Medulla oblongata (tissue), 1 donor: ENCODE measurements at regions not wholly inside any gene's neighbourhood (a gene's known extent, or its start where the extent isn't known, plus 50 kb on each side); places are given as distances from the start of the nearest gene placed in this dataset.

ENCODE experiments used
- DNase-seq: peaks from one replicate; pipeline ENCODE4 v3.0.0-alpha.2; 2015; ENCODE audit errors: extremely low spot score

DNA sequence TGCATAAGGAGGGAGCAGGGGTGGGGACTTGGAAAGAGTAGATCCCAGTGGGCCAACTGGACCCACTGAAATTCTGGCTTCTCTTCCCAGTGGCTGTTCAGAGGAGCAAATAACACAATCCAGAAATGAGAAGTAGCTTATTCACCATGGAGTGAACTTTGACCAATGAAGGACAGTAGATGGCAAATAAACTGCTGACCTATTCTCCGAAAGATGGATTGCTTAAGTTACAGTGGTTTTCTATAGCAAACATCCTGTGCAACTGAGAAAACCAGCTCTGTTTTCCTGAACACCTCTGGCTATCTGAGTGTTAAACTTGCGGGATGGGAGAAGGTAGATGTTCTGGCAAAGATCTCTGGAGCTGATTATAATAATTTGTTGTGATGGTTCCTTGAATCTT is 325.1 kb downstream of the SPATA31D1 start:
- DNase-seq = no peak

DNA sequence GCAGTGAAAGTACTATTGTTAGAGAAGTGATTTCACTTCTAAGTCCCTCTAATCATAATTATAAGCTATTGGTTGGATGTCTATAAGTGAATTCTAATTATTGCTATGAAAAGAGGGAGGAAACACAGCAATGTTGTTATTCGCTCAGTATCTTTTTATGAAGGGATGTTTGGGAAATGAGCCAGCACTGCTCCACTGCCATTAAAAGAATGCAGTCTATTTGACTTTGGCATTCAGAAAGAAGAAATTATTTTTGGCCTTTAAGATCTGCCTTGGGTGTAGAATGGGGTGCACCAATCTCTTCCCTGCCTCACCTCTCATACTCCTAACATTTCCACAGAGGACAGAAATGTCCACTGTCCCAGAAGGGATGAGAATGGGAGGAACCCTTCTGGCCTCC is 332.0 kb downstream of the SPATA31D1 start:
- no peak for DNase-seq

DNA sequence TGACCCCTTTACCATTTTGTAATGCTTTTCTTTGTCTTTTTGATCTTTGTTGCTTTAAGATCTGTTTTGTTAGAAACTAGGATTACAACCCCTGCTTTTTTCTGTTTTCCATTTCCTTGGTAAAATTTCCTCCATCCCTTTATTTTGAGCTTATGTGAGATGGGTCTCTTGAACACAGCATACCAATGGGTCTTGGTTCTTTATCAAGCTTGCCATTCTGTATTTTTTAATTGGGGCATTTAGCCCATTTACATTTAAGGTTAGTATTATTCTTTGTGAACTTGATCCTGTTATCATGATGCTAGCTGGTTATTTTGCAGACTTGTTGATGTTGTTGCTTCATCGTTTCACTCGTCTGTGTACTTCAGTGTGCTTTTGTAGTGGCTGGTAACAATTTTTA is 337.3 kb downstream of the SPATA31D1 start:
- DNase-seq = no peak

DNA sequence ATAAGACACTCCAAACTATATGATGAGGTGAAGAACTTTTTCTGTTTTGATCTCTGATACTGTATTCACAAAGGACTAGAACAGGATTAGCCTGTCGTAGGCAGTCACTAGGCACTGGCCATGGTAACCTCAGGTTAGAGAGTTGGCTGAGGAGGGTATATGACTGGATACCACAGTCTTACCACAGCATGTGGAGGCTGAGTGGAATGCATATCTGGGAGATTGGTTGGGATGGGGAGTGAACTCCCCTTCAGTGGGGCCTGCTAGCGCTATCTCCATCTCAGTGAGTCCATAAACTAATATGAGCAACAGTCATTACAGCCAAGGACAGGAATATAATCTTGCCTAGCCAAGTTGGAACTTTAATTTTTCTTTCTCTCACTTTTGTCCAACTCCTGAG is 339.1 kb downstream of the SPATA31D1 start:
- DNase-seq = no peak

DNA sequence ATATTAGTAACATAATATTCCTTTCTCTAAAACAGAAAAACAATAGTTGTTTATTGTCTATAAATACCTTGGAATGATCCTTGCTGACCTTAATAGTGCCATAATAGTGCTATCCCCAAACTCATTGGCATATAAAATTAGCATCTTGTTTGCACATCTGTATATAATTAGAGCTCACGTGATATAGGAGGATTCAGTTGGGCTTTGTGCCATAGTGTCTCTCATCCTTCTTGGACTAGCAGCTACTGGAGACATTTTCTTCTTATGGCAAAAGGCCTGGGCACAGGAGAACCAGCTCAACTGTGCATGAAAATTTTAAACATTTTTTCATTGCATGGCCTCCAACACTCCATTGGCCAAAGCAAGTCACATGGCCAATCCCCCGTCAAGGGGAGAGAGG is 342.5 kb downstream of the SPATA31D1 start:
- no peak for DNase-seq

DNA sequence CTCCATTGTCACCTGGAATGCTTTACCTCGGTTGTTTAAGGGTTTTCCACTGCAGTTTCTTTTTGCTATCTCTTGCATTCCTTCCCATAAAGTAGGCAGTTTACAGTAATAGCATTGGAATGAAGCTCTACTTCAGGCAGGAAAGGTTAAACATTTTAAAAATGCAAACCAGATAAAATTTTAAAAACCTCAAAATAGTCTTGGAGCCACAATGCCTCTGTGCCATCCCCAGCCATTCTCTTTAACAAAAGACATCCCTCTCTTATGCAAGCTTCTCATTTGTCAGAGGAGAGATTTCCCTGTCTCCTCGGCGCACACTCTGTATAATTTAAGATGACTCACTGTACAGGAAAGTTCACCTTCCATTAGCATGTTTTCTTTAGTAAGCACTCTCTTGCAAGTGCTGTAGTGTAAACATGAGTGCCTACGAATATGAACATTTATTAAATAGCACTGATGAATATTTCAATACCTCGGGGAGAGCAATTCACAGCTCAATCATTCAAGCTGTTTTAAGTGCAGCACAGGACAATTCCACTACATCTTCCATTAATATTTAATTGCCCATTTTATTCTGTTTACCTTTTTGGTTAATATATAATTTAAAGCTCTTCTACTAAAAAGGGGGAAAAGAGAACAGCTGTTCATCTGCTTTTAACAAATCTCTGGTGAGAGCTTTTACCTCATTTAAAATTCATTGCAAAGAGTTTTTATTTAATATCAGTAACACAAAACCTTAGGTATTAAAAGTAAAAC is 343.6 kb downstream of the SPATA31D1 start:
- DNase-seq = no peak

DNA sequence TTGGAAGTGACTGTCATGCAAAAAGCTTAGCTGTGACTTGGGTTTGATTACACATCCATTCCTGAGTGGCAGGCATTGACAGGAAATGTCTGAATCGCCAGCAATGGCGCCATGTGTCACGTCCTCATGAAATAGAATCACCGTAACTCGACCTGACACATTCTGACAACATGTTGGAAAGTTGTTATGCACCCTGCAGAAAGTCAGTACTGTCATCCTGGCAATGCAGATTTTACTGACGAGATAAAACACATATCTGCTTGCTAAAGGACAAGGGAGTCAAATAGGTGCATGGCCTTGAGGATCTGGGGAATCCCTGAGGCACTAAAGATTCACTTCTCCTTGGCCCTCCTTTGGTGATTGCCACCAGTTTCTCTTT is 344.2 kb downstream of the SPATA31D1 start:
- DNase-seq = no peak

DNA sequence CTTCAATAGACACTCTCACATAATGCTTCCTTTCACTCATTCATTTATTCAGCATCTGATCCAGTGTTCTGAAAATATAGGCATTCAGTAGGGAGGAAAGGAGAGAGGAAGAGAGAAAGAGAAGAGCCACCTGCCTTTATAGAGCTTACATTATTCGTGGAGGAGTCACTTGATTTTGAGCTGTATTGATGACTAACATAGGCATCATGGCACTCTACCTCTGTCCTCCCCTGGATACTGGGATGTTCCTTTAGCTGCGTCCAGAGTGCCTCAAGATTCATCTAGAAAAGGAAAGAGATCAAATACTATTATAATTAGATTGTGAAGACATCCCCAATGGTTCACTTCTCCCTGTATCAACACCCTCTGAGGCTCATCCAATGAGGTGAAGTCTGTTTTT is 345.1 kb downstream of the SPATA31D1 start:
- no peak for DNase-seq

DNA sequence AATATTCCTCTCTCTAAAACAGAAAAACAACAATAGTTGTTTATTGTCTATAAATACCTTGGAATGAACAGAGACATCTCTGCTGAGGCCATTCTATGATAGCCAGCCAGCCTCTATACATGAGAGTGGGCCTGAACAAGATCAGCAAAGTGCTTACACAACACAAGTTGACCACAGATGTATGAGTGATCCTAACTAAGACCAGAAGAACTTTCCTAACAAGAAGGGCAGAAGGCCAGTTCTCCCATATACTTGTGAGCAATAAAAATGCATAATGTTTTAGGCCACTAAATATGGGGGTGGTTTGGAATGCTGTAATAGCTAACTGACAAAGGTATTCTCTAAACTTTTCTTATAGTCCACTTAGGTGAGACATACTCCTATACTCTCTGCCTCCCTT is 345.7 kb downstream of the SPATA31D1 start:
- no peak for DNase-seq

DNA sequence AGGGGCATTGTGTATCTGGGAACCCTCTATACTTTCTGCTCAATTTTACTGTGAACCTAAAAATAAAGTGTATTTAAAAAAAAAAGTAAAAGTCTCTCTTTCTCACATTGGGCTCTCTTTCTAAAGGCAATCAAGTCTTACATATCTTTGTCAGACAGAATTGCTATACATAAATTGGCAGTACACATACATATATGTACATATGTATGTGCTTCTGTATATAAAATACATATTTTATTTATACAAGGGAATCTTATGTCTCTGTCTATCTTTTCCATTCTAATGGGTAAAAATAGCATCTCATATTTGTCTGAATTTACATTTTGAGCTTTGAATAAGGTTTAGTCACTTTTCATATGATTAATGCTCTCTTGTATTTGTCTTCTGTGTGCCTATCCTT is 348.8 kb downstream of the SPATA31D1 start:
- no peak for DNase-seq

DNA sequence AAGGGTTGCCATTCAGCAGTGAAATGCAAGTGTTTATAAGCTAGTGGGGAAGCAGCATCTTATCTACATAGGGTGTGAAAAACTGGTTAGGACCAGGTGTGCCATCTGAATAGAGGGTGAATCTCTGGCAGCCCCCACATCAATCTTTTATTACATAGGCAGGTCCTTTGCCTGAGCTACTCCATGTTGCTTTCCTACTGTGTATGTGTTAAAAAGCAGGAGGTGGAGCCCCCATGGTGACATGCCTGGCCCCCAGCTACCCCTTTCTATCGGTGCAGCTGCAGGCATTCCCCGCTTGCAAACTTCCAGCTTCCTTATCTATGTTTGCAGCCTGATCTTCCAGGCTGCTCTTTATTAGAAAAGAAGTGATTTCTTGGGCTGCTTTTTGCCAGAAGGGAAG is 353.5 kb downstream of the SPATA31D1 start:
- no peak for DNase-seq

DNA sequence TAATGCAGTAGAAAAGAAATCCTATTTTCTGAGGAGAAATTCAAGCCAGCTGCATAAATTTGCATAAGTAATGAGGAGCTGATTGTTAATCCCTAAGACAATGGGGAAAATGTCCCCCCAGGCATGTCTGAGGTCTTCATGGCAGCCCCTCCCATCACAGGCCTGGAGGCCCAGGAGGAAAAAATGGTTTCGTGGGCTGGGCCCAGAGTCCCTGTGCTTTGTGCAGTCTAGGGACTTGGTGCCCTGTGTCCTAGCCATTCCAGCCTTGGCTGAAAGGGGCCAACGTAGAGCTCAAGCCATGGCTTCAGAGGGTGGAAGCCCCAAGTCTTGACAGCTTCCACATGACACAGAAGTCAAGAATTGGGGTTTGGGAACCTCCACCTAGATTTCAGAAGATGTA is 357.5 kb downstream of the SPATA31D1 start:
- no peak for DNase-seq

DNA sequence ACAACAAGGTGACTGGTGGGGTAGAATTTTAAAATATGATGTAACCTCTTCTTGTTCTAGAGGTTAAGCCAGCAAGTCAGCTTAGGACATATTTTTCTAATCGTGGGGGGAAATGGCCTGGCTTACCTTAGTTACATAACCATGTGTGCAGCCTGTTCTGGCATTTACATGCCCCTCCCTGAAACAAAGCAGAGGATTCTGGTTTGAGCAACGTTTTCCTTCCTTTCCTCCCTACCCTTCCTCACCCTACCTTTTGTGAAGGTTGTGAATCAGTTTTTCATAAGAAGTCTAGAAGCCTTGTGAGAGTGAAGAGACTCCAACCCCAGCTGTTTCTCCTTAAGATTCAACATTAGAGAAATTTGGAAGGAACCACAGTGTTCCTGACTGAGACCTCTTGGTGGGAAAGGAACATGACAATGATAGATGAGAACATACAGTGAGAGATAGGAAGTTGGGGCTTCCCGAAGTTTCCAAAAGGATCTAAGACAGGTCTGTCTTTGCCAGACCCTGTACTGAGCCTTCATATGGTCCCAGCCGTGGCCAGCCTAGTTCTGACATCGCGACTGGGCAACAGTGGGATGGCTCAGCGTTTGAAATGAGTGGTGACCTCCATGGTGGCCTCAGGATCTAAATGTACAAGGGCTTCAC is 365.2 kb downstream of the SPATA31D1 start:
- DNase-seq = no peak

DNA sequence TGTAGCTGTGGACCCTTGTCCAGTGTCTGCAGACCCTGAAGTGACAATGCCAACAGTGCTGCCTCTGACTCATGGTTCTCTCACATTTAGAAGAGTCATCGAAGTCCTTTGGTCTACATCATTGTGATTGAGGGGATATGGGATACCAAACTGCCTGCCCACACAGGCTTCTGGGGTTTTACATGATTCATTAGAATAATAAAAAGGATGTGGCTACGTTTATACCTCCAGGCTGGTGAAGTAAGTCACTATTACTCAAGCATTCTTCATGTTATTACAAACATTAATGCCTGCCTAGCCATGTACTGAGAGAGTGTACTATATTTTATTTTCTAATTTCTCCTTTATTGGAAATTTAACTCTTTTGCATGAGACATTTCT is 365.7 kb downstream of the SPATA31D1 start:
- no peak for DNase-seq

DNA sequence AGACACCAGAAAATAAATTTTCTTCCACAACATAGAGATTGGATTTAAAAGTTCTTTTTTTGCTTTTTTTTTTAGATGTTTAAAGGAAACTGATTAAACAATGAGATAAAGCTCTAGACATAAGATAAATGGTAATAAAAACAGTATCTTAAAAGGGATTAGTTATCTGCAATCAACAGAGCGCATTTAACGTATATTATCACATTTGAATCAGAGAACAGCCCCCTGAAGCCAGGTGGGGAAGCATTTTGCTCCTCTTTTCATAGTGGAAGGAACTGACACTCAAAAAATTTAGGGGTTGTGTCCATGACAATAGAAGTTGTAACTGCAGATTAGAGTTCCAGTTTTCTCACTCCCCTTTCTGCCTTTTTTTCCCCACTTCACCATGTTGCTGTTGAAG is 367.6 kb downstream of the SPATA31D1 start:
- DNase-seq = no peak

DNA sequence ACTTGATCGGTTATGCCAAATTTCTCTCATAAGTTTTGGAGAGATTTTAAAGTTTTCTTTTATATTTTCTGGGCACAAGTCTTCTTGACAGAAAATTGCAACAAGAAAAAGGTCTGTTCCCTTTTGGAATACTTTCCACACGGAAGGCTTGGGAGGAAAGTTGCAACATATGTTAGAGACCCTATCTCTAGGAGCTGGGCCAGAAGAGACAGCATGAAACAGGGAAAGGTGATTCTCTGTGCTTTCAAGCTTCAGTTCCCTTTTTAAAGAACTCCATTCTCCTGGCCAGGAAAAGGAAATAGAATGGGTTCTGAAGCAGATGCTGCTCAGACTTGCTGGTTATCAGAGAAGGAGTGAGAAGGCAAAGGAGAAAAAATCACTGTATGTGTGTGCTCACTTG is 368.3 kb downstream of the SPATA31D1 start:
- DNase-seq = no peak

DNA sequence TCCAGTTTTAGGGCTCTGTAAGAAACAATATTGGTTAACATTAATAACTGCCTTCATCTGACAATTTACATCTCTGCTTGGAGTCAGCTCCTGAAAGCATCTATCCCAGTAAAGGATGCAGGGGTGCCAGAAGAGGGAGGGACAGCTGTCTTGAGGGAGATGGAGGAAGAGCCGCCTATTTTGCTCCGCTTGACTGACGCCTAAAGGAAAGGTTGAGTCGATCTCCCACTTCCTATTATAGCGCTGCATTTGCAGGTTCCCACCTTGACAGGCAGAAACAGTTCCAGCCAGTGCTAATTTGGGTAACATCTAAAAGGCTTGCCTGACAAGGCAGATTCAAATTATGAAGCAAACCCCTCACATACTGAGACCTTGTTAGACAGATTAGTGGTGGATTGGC is 374.6 kb downstream of the SPATA31D1 start:
- no peak for DNase-seq

DNA sequence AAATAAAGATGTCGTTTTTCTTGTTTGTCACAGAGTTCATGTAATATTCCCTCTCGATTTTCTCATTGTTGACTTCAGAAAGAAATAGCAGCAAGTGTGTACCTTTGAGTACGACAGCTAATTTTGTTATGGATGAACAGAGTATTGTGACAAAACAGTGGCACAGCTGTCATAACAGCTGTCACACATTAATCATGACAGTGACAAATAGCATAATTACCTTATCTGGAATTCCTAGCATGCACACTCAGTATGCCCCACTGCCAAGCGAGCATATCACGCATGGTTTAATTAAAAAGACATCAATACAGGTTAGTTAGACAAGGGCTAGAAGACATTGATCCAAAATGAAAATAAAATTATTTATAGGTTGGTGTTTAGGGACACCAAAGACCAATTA is 375.1 kb downstream of the SPATA31D1 start:
- DNase-seq = no peak

DNA sequence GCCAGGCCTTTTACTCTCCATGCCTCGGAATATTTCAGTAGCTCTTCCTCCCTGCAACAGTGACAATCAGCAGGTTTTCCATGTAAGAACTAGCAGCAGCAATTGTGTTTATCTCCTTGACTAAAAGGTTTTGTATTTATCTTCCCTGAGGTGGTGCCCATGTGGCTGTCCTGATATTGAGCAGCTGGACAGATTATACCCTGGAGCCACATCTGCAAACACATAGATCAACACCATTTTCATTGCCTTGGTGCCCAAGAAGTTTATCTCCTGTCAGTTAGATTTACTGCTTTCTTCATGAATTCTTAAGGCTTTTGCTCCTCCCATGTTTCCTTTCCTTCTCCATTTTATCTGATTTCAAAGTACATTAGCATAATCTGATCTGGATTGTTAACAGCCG is 378.4 kb downstream of the SPATA31D1 start:
- DNase-seq = no peak

DNA sequence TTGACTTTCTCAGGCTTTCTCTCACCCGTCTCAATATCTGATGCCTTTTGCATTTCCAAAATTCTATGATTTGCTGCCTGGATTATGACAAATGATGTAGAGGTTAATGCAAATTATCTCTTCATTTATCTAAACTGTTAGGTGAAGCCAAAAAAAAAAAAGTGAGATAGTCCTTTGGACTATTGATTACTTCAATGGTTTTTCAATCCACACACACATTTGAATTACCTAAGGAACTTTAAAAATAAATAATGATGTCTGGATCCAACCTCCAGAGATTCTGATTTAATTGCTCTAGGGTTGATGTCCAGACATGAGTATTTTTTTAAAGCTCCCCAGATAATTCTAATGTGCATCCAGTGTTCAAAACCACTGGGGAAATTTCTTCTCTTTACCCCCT is 379.4 kb downstream of the SPATA31D1 start:
- no peak for DNase-seq

DNA sequence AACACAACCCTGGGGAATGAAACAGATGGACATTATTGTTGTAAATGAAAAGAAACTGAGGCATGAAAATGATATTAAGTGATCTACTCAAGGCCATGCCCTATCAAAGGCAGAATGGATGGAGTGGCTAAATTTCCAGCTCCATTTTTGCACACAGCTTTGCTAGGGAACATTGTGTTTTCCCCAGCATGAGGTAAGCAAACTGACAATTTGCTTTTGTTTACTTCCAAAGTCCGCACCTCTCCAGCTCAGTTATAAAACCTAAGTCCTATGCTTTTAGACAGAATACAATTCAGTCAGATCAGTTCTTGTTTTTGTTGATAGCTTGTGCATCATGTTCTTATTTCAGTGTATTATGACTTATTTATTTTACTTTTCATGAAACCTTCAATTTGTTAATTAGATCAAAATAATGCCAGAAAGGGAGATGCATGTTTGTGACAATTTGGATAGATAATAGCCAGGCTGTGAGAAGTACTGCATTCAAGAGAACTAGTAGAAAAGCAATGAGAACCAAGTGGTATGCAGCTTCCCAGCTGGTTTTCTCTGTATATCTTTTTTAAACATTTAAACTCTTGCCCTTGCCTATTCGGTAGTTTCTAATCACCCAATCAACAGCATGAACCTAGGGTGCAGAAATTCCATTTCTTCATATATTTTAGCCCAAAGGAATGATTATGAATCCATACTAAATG is 380.8 kb downstream of the SPATA31D1 start:
- no peak for DNase-seq

DNA sequence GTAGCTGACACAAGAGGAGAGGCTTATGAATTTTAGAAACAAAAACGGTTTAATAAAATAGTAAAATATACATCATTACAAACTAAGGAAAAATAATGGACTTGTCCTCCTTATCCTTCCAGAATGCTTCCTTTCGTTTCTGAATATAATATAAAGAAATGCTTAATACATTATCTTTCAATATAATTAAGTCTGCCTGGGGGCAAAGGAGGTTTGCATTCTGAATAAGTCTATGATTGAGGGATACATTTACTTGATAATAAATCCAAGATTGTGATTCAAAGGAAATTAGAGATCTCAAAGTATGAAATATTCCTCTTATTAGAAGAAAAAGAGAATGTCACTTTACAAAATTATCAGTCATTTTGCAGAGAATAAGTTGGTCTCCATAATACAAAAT is 386.5 kb downstream of the SPATA31D1 start:
- no peak for DNase-seq

DNA sequence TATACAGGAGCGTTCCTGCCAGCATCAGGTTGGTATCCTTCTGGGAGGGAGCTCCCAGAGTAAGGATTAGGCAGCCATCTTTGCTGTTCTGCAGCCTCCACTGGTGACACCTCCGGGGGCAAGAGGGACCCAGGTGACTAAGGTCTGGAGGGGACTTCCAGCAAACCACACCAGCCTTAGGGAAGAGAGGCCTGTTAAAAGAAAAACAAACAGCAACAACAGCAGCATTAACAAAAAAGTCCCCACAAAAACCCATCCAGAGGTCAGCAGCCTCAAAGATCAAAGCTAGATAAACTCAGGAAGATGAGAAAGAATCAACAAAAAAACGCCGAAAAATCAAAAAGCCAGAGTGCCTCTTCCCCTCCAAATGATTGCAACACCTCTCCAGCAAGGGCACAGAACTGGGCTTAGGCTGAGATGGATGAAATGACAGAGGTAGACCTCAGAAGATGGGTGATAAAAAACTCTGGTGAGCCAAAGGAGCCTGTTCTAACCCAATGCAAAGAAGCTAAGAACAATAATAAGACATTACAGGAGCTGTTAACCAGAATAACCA is 388.2 kb downstream of the SPATA31D1 start:
- DNase-seq = no peak
